Osteocyte (in vitro differentiated cells): ENCODE measurements at regions not wholly inside any gene's neighbourhood (a gene's known extent, or its start where the extent isn't known, plus 50 kb on each side); places are given as distances from the start of the nearest gene placed in this dataset.

Experiments used
- DNase-seq: peaks from one replicate; pipeline ENCODE4 v3.0.0; 2021; ENCODE audit warnings: mixed read lengths; ENCODE audit not compliant: unreplicated experiment; ENCODE audit errors: extremely low spot score
- H3K27ac Mint-ChIP-seq: one replicate; pipeline ENCODE4 v1.8.0; 2021; ENCODE audit warnings: mild to moderate bottlenecking, mixed read lengths; ENCODE audit not compliant: unreplicated experiment
- H3K27me3 Mint-ChIP-seq: one replicate; pipeline ENCODE4 v1.8.0; 2021; ENCODE audit warnings: mixed read lengths; ENCODE audit not compliant: unreplicated experiment
- H3K36me3 Mint-ChIP-seq: one replicate; pipeline ENCODE4 v1.8.0; 2021; ENCODE audit warnings: mixed read lengths; ENCODE audit not compliant: unreplicated experiment
- H3K4me1 Mint-ChIP-seq: one replicate; pipeline ENCODE4 v1.8.0; 2021; ENCODE audit warnings: mixed read lengths; ENCODE audit not compliant: unreplicated experiment
- H3K4me3 Mint-ChIP-seq: one replicate; pipeline ENCODE4 v1.8.0; 2021; ENCODE audit warnings: mild to moderate bottlenecking, moderate library complexity, mixed read lengths; ENCODE audit not compliant: unreplicated experiment
- H3K9me3 Mint-ChIP-seq: one replicate; pipeline ENCODE4 v1.8.0; 2021; ENCODE audit warnings: mixed read lengths; ENCODE audit not compliant: unreplicated experiment
- TF ChIP-seq, protein P1 (sequence below): fragments of 200-600 bp; sonication (generic); IDR thresholded peaks from 2 replicates; pipeline ENCODE4 v1.5.0; 2021; ENCODE audit warnings: antibody characterized with exemption, mild to moderate bottlenecking, moderate library complexity

DNA sequence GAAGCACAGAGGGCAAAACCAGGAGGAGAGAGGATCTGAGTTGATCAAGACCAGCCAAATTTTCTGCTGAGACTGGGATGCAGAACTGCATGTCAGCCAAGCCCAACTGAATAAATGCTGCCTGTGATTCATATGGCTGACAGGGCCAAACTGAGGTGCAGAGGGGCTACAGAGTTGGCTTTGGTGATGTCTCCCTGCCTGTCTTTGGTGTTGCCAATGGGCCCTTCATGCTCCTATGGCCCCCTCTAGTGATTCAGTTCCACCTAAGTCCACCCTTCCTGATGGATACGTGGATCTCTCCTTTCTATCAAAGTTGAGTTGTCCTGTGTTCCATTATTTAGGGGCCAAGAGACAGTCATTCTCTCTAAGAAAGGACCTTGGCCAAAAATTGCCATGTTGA lies 163.6 kb upstream of the TLE4 start:
- DNase-seq: no peak
- H3K27ac Mint-ChIP-seq: no peak overlapping the region
- H3K9me3 Mint-ChIP-seq: no peaks in the 10 kb centered on the region
- TF ChIP-seq, protein P1, sequence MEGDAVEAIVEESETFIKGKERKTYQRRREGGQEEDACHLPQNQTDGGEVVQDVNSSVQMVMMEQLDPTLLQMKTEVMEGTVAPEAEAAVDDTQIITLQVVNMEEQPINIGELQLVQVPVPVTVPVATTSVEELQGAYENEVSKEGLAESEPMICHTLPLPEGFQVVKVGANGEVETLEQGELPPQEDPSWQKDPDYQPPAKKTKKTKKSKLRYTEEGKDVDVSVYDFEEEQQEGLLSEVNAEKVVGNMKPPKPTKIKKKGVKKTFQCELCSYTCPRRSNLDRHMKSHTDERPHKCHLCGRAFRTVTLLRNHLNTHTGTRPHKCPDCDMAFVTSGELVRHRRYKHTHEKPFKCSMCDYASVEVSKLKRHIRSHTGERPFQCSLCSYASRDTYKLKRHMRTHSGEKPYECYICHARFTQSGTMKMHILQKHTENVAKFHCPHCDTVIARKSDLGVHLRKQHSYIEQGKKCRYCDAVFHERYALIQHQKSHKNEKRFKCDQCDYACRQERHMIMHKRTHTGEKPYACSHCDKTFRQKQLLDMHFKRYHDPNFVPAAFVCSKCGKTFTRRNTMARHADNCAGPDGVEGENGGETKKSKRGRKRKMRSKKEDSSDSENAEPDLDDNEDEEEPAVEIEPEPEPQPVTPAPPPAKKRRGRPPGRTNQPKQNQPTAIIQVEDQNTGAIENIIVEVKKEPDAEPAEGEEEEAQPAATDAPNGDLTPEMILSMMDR: peak; percentile 7
- no peaks in the 10 kb centered on the region for H3K36me3 Mint-ChIP-seq
- no peaks in the 10 kb centered on the region for H3K27me3 Mint-ChIP-seq
- H3K4me3 Mint-ChIP-seq: no peak overlapping the region
- no peaks in the 10 kb centered on the region for H3K4me1 Mint-ChIP-seq

DNA sequence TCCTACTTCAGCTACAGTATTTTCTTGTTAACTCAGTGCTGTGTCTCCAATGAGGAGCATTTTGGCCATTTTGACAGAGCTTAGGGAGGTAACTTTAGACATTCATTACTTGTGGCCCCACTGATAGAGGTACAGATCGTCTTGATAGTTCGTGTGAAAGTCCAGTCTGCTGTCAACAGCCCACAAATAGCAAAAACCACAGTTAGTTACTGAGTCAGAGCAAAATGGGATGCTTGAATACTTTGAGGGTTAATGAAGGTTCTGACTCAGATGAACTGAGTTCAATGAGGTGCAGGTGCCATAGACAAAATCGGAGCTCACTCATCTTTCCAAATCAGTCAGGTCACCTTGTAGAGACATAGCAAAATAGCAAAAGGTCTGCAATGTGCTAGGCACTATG lies 163.1 kb upstream of the TLE4 start:
- no peak overlapping the region for H3K4me3 Mint-ChIP-seq
- no peaks in the 10 kb centered on the region for H3K9me3 Mint-ChIP-seq
- no peak for DNase-seq
- TF ChIP-seq, protein P1: no peak
- no peaks in the 10 kb centered on the region for H3K36me3 Mint-ChIP-seq
- H3K27me3 Mint-ChIP-seq: no peaks in the 10 kb centered on the region
- no peaks in the 10 kb centered on the region for H3K4me1 Mint-ChIP-seq
- H3K27ac Mint-ChIP-seq: no peak overlapping the region

DNA sequence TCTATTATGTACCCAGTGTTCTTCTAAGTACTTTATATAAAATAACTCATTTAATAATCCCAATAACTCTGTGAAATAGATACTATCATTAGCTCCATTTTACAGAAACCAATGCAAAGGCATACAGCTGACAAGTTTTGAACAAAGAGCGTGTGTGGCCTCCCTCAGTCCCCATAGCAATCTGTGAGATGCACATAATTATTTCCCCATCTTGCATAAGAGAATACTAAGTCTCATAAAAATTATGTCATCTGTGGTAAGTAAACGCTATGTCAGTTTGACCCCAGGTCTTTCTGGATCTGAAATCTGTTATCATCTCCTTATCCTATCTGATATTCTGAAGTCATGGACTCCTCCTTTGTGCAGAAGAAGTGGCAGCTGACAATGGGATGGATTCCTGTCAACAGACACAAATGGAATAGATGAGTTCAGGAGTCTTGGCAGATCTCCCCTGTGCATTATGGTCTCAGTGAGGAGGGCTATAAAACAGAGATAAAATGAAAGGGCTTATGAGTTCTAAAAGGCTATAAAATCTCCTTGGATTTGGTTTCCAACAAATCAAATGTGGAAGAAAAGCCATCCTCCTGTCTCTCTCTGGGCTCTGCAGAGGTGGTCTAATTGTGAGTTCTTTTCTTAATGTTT lies 162.5 kb upstream of the TLE4 start:
- no peaks in the 10 kb centered on the region for H3K9me3 Mint-ChIP-seq
- no peaks in the 10 kb centered on the region for H3K27me3 Mint-ChIP-seq
- no peaks in the 10 kb centered on the region for H3K36me3 Mint-ChIP-seq

DNA sequence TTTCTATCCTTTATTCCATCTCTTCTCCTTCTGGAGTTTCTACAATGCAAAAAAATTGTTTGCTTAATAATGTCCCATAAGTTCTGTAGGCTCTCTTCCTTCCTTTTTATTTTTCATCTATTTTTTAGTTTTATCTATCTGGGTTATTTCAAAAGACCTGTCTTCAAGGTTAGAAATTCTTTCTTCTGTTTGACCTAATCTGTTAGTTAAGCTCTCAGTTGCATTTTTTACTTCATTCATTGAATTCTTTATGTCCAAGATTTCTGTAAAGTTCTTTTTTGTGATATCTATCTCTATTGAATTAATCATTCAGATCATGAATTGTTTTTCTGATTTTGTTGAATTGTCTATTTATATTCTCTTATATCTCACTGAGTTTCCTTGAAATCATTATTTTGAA lies 145.9 kb upstream of the TLE4 start:
- TF ChIP-seq, protein P1: no peak
- Mint-ChIP-seq H3K27ac (no peak overlapping the region), H3K9me3 (peaks cover 30% of the 10 kb centered on the region), H3K36me3 (peaks cover 4% of the 10 kb centered on the region), H3K4me1 (peaks cover 11% of the 10 kb centered on the region), H3K4me3 (no peak overlapping the region), H3K27me3 (no peaks in the 10 kb centered on the region)
- DNase-seq: no peak

More for the DNA sequence above, 162.5 kb upstream of the TLE4 start:
- no peak for DNase-seq
- TF ChIP-seq, protein P1: no peak
- H3K27ac Mint-ChIP-seq: no peak overlapping the region
- H3K4me3 Mint-ChIP-seq: no peak overlapping the region
- no peaks in the 10 kb centered on the region for H3K4me1 Mint-ChIP-seq

DNA sequence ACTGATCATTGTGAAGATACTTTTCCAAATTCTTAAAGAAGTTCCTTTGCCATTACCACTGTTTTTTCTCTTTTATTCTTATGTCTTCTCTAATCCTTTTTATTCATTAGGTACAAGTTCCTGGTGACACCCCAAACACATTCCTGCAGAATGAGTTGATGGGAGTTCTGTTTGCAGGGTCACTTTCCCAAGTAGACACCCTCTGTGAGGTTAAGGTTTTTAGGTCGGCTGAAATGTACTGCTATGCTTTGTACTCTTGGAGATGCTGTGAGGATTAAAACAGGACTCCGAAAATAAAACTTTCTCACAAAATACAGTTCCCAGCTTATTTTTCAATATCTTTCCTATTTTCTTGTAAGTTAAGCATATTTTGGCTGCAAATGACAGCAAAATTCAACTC lies 143.3 kb upstream of the TLE4 start:
- no peak for DNase-seq
- Mint-ChIP-seq H3K27me3 (no peaks in the 10 kb centered on the region), H3K36me3 (peaks cover 4% of the 10 kb centered on the region), H3K27ac (peak overlapping the region; percentile 21), H3K9me3 (peaks cover 20% of the 10 kb centered on the region), H3K4me3 (no peak overlapping the region), H3K4me1 (peaks cover 11% of the 10 kb centered on the region)
- TF ChIP-seq, protein P1: no peak
